Epithelial cell of proximal tubule (primary cell): ENCODE measurements at regions not wholly inside any gene's neighbourhood (a gene's known extent, or its start where the extent isn't known, plus 50 kb on each side); places are given as distances from the start of the nearest gene placed in this dataset.

Source experiments
- DNase-seq: peaks from one replicate; pipeline ENCODE4 v3.0.0-alpha.2; 2011; ENCODE audit warnings: low read depth
- H3K4me3 ChIP-seq: 2 replicates; pipeline ENCODE4 v1.5.1; 2011; ENCODE audit warnings: low read depth, mild to moderate bottlenecking, low read length
- CTCF ChIP-seq: conservative IDR thresholded peaks from 2 replicates; pipeline ENCODE4 v1.5.1; 2012; ENCODE audit warnings: low read depth, mild to moderate bottlenecking, low read length

- no peak for DNase-seq
- H3K4me3 ChIP-seq, result no peak overlapping the region
- TF ChIP-seq CTCF, result no peak
Measured at GRCh38 chr15:39455471-39455991, 125.3 kb upstream of the THBS1 start.

- no peak overlapping the region for H3K4me3 ChIP-seq
- no peak for TF ChIP-seq CTCF
- DNase-seq, result no peak
Measured at GRCh38 chr15:39456159-39456558, 124.7 kb upstream of the THBS1 start.

GRCh38 chr15:39456582-39457330 lies 124.1 kb upstream of the THBS1 start:
- no peak for DNase-seq
- TF ChIP-seq CTCF, result no peak
- H3K4me3 ChIP-seq, result no peak overlapping the region

- no peak for TF ChIP-seq CTCF
- no peak for DNase-seq
- H3K4me3 ChIP-seq, result no peak overlapping the region
Measured at GRCh38 chr15:39458131-39458530, 122.7 kb upstream of the THBS1 start.

- TF ChIP-seq CTCF, result no peak
Measured at GRCh38 chr15:39459548-39459947, 121.3 kb upstream of the THBS1 start.

GRCh38 chr15:39460748-39461147 lies 120.1 kb upstream of the THBS1 start:
- no peak for TF ChIP-seq CTCF
- DNase-seq, result no peak
- H3K4me3 ChIP-seq, result no peak overlapping the region

More at GRCh38 chr15:39459548-39459947, 121.3 kb upstream of the THBS1 start:
- H3K4me3 ChIP-seq, result no peak overlapping the region
- no peak for DNase-seq

GRCh38 chr15:39461536-39462130 lies 119.2 kb upstream of the THBS1 start:
- no peak for DNase-seq
- no peak overlapping the region for H3K4me3 ChIP-seq
- no peak for TF ChIP-seq CTCF
